ENCODE measurements at regions not wholly inside any gene's neighbourhood (a gene's known extent, or its start where the extent isn't known, plus 50 kb on each side); places are given as distances from the start of the nearest gene placed in this dataset.

DNA sequence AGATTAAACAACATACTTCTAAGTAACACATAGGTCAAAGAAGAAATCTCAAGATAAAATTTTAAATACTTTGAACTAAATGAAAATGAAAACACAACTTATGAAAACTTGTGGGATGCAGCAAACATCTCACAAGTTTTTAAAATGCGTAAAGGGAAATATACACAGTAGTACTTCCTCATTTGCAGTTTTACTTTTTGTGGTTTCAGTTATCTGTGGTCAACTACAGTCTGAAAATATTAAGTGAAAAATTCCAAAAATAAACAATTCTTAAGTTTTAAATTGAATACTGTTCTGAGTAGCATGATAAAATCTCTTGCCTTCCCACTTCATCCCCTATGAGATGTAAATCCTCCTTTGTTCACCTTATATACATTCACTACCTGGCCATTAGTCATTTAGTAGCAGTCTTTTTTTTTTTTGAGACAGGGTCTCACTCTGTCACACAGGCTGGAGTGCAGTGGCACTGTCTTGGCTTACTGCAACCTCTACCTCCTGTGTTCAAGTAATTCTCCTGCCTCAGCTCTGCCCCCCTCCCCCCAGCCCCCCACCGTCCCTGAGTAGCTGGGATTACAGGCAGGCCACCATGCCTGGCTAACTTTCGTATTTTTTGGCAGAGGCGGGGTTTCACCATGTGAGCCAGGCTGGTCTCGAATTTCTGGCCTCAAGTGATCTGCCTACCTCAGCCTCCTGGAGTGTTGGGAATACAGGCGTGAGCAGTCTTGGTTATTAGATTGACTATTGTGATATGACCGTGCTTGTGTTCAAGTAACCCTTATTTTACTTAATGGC, 154.6 kb upstream of the AHI1 start:
- TF ChIP-seq GABPA (IDR thresholded peaks at IDR 0.05; ENCODE audit: low read depth) (no peak), SPI1 (IDR thresholded peaks at IDR 0.05; ENCODE audit: borderline replicate concordance, low read depth) (peak; percentile 59; the same call in 1 of the 2 replicates)
- no peak for DNase-seq (ENCODE audit: low read depth in 1 of 2, low spot score in 1 of 2)
- H3K4me3 ChIP-seq (replicated peaks; ENCODE audit: insufficient read depth, low read length): no peak overlapping the region
- no peaks in the 10 kb centered on the region for H3K27me3 ChIP-seq (ENCODE audit: insufficient read depth, poor library complexity, severe bottlenecking)
- H3K27ac ChIP-seq (replicated peaks): peak overlapping the region; percentile 39

DNA sequence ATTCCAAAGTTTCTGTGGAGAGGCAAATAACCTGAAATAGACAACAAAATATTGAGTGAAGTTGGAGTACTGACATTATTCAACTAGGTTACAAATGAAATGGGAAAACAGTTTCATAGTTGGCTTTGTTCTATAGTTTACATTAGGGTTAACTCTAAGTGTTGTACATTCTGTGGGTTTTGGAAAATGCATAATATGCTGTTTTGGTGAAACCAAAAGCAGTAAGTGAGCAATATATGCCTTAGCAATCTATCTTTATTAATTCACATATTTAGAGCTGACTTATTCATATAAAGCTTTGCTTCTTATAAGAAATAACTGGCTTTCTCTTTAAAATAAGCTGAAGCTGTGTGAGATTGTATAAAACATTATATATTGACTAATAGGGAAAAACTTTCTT, 157.5 kb upstream of the AHI1 start:
- Histone ChIP-seq H3K27ac (replicated peaks) (no peak overlapping the region), H3K27me3 (ENCODE audit: insufficient read depth, poor library complexity, severe bottlenecking) (no peaks in the 10 kb centered on the region), H3K4me3 (replicated peaks; ENCODE audit: insufficient read depth, low read length) (no peak overlapping the region)
- DNase-seq (ENCODE audit: low read depth in 1 of 2, low spot score in 1 of 2): no peak
- TF ChIP-seq, protein P1, sequence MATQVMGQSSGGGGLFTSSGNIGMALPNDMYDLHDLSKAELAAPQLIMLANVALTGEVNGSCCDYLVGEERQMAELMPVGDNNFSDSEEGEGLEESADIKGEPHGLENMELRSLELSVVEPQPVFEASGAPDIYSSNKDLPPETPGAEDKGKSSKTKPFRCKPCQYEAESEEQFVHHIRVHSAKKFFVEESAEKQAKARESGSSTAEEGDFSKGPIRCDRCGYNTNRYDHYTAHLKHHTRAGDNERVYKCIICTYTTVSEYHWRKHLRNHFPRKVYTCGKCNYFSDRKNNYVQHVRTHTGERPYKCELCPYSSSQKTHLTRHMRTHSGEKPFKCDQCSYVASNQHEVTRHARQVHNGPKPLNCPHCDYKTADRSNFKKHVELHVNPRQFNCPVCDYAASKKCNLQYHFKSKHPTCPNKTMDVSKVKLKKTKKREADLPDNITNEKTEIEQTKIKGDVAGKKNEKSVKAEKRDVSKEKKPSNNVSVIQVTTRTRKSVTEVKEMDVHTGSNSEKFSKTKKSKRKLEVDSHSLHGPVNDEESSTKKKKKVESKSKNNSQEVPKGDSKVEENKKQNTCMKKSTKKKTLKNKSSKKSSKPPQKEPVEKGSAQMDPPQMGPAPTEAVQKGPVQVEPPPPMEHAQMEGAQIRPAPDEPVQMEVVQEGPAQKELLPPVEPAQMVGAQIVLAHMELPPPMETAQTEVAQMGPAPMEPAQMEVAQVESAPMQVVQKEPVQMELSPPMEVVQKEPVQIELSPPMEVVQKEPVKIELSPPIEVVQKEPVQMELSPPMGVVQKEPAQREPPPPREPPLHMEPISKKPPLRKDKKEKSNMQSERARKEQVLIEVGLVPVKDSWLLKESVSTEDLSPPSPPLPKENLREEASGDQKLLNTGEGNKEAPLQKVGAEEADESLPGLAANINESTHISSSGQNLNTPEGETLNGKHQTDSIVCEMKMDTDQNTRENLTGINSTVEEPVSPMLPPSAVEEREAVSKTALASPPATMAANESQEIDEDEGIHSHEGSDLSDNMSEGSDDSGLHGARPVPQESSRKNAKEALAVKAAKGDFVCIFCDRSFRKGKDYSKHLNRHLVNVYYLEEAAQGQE (IDR thresholded peaks at IDR 0.05; ENCODE audit: insufficient replicate concordance, low read depth): no peak
- TF ChIP-seq POLR2AphosphoS5 (IDR thresholded peaks at IDR 0.05; ENCODE audit: low read depth): no peak
- TF ChIP-seq GABPA (IDR thresholded peaks at IDR 0.05; ENCODE audit: low read depth): no peak
- TF ChIP-seq, protein P2, sequence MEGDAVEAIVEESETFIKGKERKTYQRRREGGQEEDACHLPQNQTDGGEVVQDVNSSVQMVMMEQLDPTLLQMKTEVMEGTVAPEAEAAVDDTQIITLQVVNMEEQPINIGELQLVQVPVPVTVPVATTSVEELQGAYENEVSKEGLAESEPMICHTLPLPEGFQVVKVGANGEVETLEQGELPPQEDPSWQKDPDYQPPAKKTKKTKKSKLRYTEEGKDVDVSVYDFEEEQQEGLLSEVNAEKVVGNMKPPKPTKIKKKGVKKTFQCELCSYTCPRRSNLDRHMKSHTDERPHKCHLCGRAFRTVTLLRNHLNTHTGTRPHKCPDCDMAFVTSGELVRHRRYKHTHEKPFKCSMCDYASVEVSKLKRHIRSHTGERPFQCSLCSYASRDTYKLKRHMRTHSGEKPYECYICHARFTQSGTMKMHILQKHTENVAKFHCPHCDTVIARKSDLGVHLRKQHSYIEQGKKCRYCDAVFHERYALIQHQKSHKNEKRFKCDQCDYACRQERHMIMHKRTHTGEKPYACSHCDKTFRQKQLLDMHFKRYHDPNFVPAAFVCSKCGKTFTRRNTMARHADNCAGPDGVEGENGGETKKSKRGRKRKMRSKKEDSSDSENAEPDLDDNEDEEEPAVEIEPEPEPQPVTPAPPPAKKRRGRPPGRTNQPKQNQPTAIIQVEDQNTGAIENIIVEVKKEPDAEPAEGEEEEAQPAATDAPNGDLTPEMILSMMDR (IDR thresholded peaks at IDR 0.05; ENCODE audit: insufficient read depth, low read length): no peak
- TF ChIP-seq SPI1 (IDR thresholded peaks at IDR 0.05; ENCODE audit: borderline replicate concordance, low read depth): no peak

DNA sequence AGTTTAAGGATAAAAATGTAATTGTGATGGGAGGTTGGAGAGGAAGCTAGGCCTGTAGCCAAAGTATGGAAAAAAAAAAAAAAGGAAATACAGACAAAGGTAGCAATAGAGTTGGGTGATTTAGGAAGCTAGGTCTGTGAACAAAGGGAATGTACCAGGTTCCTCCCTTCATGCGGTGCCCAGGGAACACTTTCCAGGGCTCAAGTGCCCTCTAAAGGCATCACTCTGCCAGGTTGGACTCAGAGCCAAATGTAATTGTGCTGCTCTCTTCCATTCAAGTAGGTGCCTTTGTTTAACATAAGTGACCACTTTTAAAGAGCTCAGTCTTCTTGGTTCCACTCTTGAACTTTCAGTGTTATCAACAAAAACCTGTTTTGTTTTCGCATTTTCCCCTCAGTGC, 159.7 kb upstream of the AHI1 start:
- H3K4me3 ChIP-seq (replicated peaks; ENCODE audit: insufficient read depth, low read length): no peak overlapping the region
- H3K27ac ChIP-seq (replicated peaks): no peak overlapping the region
- DNase-seq (ENCODE audit: low read depth in 1 of 2, low spot score in 1 of 2): no peak
- H3K27me3 ChIP-seq (ENCODE audit: insufficient read depth, poor library complexity, severe bottlenecking): no peaks in the 10 kb centered on the region
- TF ChIP-seq POLR2AphosphoS5 (IDR thresholded peaks at IDR 0.05; ENCODE audit: low read depth): no peak
- TF ChIP-seq, protein P1 (IDR thresholded peaks at IDR 0.05; ENCODE audit: insufficient replicate concordance, low read depth): no peak
- TF ChIP-seq SPI1 (IDR thresholded peaks at IDR 0.05; ENCODE audit: borderline replicate concordance, low read depth): no peak
- no peak for TF ChIP-seq GABPA (IDR thresholded peaks at IDR 0.05; ENCODE audit: low read depth)
- TF ChIP-seq, protein P2 (IDR thresholded peaks at IDR 0.05; ENCODE audit: insufficient read depth, low read length): no peak

DNA sequence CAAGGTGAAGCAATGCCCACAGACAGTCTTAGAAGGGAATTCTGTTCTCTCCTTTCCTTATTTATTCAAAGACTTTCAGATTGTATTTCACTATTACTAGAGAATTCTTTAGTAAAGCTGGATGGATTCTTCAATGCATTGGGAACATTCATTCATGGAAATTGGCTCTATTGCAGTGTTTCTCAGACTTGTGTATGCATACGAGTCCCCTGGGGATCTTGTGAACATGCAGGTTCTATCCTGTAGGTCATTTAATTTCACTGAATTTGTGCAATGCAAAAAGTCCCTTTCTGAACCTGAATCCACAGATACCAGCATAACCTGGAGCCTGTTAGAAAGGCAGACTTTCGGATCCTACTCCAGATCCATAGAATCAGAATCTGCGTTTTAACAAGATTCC, 160.9 kb upstream of the AHI1 start:
- Histone ChIP-seq H3K27me3 (ENCODE audit: insufficient read depth, poor library complexity, severe bottlenecking) (no peaks in the 10 kb centered on the region), H3K27ac (replicated peaks) (no peak overlapping the region), H3K4me3 (replicated peaks; ENCODE audit: insufficient read depth, low read length) (no peak overlapping the region)
- no peak for DNase-seq (ENCODE audit: low read depth in 1 of 2, low spot score in 1 of 2)
- TF ChIP-seq SPI1 (IDR thresholded peaks at IDR 0.05; ENCODE audit: borderline replicate concordance, low read depth) (no peak), POLR2AphosphoS5 (IDR thresholded peaks at IDR 0.05; ENCODE audit: low read depth) (no peak), GABPA (IDR thresholded peaks at IDR 0.05; ENCODE audit: low read depth) (no peak)
- TF ChIP-seq, protein P2 (IDR thresholded peaks at IDR 0.05; ENCODE audit: insufficient read depth, low read length): no peak
- TF ChIP-seq, protein P1 (IDR thresholded peaks at IDR 0.05; ENCODE audit: insufficient replicate concordance, low read depth): no peak
